ENCODE measurements at regions not wholly inside any gene's neighbourhood (a gene's known extent, or its start where the extent isn't known, plus 50 kb on each side); places are given as distances from the start of the nearest gene placed in this dataset.

DNA sequence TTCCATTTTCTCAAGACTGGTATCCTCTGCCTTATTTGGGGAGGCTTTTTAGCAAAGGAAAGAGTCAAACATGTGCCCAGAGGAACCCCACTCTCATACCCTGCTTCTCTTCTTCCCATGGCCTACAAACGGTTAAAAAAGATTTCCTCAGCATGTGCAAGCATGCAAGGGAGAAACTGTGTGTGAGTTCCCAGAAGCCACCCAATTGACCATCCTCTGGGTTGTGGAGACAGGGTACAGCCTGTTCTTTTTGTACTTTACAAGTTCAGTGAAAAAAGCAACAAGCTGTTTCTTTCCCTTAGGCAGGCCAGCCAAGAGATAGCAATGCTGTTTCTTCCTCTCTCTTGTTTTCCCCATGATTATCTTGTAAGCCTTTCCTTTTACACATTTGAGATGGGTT lies 68.8 kb upstream of the MTPN start:
- TF ChIP-seq, protein P1, sequence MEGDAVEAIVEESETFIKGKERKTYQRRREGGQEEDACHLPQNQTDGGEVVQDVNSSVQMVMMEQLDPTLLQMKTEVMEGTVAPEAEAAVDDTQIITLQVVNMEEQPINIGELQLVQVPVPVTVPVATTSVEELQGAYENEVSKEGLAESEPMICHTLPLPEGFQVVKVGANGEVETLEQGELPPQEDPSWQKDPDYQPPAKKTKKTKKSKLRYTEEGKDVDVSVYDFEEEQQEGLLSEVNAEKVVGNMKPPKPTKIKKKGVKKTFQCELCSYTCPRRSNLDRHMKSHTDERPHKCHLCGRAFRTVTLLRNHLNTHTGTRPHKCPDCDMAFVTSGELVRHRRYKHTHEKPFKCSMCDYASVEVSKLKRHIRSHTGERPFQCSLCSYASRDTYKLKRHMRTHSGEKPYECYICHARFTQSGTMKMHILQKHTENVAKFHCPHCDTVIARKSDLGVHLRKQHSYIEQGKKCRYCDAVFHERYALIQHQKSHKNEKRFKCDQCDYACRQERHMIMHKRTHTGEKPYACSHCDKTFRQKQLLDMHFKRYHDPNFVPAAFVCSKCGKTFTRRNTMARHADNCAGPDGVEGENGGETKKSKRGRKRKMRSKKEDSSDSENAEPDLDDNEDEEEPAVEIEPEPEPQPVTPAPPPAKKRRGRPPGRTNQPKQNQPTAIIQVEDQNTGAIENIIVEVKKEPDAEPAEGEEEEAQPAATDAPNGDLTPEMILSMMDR (IDR thresholded peaks at IDR 0.05; ENCODE audit: insufficient read depth, low read depth, low read length), result no peak
- peak; percentile 29 for DNase-seq (ENCODE audit: low read depth)
- no peak overlapping the region for H3K4me3 ChIP-seq (ENCODE audit: low read depth, low read length)

DNA sequence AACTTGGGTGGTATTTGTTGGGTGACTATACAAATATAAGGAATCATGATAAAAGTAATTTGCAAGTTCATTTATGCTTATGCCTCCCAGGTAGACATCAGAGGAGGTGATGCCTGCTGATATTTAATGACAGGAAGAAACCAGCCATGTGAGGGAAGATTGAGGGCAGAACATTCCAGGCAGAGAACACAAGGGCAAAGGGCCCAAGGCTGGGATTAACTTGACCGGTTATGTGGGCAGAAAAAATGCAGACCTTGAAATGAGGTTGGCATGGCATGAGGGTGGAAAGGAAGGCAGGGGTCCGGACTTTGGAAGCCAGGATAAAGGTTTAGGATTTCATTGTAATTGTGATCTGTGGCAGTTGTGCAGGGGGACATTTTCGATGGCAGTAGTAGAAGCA lies 68.0 kb upstream of the MTPN start:
- H3K4me3 ChIP-seq (ENCODE audit: low read depth, low read length), result no peak overlapping the region
- DNase-seq (ENCODE audit: low read depth), result peak; percentile 18
- TF ChIP-seq, protein P1 (IDR thresholded peaks at IDR 0.05; ENCODE audit: insufficient read depth, low read depth, low read length), result no peak

DNA sequence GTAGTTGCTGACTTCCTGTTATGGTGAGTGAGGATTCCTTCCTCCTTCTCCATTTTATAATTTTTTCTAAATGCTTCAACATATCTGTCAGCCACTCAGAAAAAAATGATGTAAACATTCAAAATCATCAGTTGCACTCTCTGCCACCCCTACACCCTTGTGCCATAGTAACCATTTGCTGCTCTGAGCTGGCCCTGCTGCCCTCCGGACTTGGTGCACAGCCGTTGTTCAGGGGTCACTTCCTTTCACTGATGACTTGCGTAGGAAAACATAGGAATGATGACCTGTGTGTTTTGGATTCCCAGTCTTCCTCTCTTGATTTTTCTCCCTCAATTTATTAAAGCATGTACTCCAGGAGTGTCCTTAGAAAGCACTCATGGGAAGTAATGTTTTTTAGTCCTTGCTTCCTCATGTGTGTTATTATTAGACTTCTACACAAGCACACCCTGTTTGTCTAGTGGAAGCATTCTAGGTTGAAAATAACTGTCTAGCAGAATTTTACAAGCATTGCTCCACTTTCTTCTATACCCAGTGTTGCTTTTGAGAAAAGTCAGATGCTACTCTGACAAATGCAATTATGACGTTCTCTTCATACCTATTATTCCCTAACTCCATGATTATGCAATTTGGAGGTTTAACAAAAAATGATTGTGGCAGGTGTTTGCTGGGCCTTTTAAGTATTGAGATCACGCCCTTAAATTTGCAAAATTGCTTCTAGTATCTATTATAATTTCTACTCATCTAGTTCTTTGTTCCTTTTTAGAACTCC lies 62.6 kb upstream of the MTPN start:
- no peak overlapping the region for H3K4me3 ChIP-seq (ENCODE audit: low read depth, low read length)
- TF ChIP-seq, protein P1 (IDR thresholded peaks at IDR 0.05; ENCODE audit: insufficient read depth, low read depth, low read length), result no peak
- DNase-seq (ENCODE audit: low read depth), result peak; percentile 7

DNA sequence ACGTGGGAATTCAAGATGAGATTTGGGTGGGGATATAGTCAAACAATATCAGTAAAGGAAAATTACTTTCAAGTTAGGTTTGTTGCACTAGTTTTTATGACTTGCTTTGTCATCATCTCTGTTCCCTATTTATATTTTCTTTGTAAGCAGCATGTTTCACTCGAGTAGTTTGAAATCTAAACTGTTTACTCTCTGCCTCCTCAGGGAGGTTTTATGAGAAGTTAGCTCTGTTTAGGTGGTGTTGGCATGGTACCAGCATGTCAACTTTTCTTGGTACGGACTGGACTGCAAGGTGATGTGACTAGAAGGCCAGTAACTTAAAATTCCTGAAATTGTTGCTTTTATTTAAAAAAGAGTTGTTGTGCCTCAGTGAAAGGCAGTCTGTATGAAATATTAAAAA lies 59.2 kb upstream of the MTPN start:
- TF ChIP-seq, protein P1 (IDR thresholded peaks at IDR 0.05; ENCODE audit: insufficient read depth, low read depth, low read length), result no peak
- H3K4me3 ChIP-seq (ENCODE audit: low read depth, low read length), result no peak overlapping the region
- peak; percentile 56 for DNase-seq (ENCODE audit: low read depth)

DNA sequence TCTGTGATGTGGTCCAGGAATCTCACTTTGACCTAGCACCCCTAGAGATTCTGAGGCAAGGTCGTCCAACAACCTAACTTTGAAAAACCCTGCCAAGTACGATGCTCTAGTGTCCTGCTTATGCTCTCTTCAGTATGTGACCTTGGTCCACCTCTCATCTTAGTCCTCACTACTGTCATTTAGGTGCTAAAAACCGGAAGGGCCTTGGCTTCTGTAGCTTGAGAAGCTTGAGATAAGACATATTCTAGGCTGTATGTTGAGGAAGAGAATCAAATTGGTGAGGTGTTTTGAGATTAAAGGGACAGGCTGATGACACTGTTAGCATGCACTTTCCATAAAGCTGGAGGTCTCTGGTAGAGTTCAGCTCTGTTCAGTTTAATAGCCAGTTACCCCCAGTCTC lies 57.0 kb upstream of the MTPN start:
- DNase-seq (ENCODE audit: low read depth), result no peak
- H3K4me3 ChIP-seq (ENCODE audit: low read depth, low read length), result no peak overlapping the region
- TF ChIP-seq, protein P1 (IDR thresholded peaks at IDR 0.05; ENCODE audit: insufficient read depth, low read depth, low read length), result no peak

DNA sequence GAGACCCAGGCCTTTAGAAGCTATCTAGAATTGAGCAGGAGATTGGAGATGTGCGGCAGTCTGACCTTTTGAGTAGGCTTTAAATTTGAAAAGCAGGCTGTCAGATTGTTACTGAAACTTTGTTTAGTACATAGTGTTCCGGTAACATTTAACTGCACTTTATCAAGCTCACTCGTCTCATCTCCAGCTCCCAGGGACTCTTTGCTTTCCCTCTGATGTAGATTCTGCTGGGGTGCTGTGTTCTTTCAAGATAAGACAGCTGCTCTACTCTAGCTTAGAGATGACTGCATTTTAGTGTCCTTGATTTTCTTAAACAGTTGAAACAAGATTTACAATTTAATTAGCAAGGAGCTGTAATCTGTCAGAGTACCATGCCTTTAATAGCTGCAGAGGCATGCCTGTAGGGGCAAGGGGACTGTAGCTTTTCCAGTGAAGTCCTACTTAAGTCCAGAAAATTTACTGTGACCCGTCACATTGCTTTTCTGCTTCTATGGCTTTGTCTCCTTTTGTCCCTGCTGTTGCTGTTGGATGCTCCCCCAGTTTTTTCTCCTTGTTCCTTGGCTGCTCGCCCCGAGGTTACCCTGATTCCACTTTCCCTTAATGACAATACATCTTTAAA lies 56.4 kb upstream of the MTPN start:
- H3K4me3 ChIP-seq (ENCODE audit: low read depth, low read length), result no peak overlapping the region
- TF ChIP-seq, protein P1 (IDR thresholded peaks at IDR 0.05; ENCODE audit: insufficient read depth, low read depth, low read length), result no peak
- peak; percentile 87 for DNase-seq (ENCODE audit: low read depth)
